ENCODE measurements at regions not wholly inside any gene's neighbourhood (a gene's known extent, or its start where the extent isn't known, plus 50 kb on each side); places are given as distances from the start of the nearest gene placed in this dataset.

DNA sequence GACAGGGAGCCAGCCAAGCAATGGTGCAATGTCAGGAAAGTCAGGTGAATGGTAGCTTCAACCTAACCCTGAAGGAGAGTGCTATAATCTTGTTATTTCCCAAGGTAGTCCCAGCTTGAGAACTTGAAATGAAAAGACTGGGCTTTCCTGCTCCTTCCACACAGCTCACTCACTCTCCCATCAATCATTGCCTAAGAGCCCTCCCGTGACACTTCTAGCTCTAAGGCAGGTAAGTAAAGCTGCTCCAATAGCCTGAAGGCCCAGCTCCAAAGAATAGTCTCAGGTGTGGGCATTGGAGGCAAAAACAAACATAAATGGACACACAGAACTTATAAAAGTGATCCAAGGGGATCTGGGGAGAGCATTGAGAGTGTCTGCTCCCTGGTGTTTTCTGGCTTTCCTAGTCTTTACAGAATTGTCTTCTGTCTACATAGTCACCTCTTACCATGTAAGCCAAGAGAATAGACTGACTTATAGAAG lies 63.1 kb upstream of the TBC1D5 start:
- Histone ChIP-seq H3K9ac (no peak overlapping the region), H3K4me2 (no peak overlapping the region), H2AFZ (ENCODE audit: low read depth) (no peak overlapping the region), H3K4me3 (ENCODE audit: low read depth in 2 of 2, low read length in 1 of 2) (no peak overlapping the region), H3K36me3 (replicated peaks in 1 of 2; ENCODE audit: control insufficient read depth in 1 of 2, insufficient read depth in 2 of 2, low read length in 1 of 2) (no peaks in the 10 kb centered on the region), H3K27ac (ENCODE audit: low read depth in 2 of 2, low read length in 1 of 2) (no peak overlapping the region), H3K79me2 (ENCODE audit: insufficient read depth) (no peaks in the 10 kb centered on the region), H3K9me3 (no peaks in the 10 kb centered on the region), H3K4me1 (ENCODE audit: control insufficient read depth in 1 of 2, insufficient read depth in 2 of 2, low read depth in 1 of 2, low read length in 1 of 2) (peaks cover 7 to 10% of the 10 kb centered on the region in 2 experiments; a peak in 3 of 4 replicates), H3F3A (replicated peaks; ENCODE audit: insufficient read depth) (no peaks in the 10 kb centered on the region), H4K20me1 (ENCODE audit: insufficient read depth) (no peaks in the 10 kb centered on the region), H3K9me2 (no peaks in the 10 kb centered on the region), H3K27me3 (ENCODE audit: insufficient read depth) (no peaks in the 10 kb centered on the region)
- TF ChIP-seq FOSL2 (IDR thresholded peaks at IDR 0.05; ENCODE audit: borderline replicate concordance, low read depth) (no peak), EZH2phosphoT487 (IDR thresholded peaks at IDR 0.05; ENCODE audit: borderline replicate concordance, low read depth) (no peak), MEF2A (IDR thresholded peaks at IDR 0.05; ENCODE audit: borderline replicate concordance, low read depth) (no peak), GATA2 (CRISPR knock-in tag; IDR thresholded peaks at IDR 0.05) (no peak), MAX (IDR thresholded peaks at IDR 0.05; ENCODE audit: low read depth) (no peak), FOXJ3 (CRISPR knock-in tag; IDR thresholded peaks at IDR 0.05) (no peak), SIN3A (IDR thresholded peaks at IDR 0.05; ENCODE audit: borderline replicate concordance, low read depth, low read length) (no peak), MXI1 (IDR thresholded peaks at IDR 0.05; ENCODE audit: low read depth, low read length) (no peak), NFIC (IDR thresholded peaks at IDR 0.05; ENCODE audit: borderline replicate concordance) (no peak), RCOR1 (IDR thresholded peaks at IDR 0.05; ENCODE audit: low read length) (no peak), RFX5 (IDR thresholded peaks at IDR 0.05; ENCODE audit: low read length) (no peak), RAD21 (IDR thresholded peaks at IDR 0.05; ENCODE audit: low read length) (no peak), RXRA (IDR thresholded peaks at IDR 0.05; ENCODE audit: borderline replicate concordance, low read depth) (no peak), TAF1 (IDR thresholded peaks at IDR 0.05; ENCODE audit: borderline replicate concordance, low read depth, low read length) (no peak), EP300 (IDR thresholded peaks at IDR 0.05; ENCODE audit: borderline replicate concordance in 1 of 2, low read depth in 1 of 2, low read length in 1 of 2) (no peak)
- TF ChIP-seq, protein P1, sequence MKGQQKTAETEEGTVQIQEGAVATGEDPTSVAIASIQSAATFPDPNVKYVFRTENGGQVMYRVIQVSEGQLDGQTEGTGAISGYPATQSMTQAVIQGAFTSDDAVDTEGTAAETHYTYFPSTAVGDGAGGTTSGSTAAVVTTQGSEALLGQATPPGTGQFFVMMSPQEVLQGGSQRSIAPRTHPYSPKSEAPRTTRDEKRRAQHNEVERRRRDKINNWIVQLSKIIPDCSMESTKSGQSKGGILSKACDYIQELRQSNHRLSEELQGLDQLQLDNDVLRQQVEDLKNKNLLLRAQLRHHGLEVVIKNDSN (IDR thresholded peaks at IDR 0.05; ENCODE audit: borderline replicate concordance, low read depth): no peak
- TF ChIP-seq, protein P2, sequence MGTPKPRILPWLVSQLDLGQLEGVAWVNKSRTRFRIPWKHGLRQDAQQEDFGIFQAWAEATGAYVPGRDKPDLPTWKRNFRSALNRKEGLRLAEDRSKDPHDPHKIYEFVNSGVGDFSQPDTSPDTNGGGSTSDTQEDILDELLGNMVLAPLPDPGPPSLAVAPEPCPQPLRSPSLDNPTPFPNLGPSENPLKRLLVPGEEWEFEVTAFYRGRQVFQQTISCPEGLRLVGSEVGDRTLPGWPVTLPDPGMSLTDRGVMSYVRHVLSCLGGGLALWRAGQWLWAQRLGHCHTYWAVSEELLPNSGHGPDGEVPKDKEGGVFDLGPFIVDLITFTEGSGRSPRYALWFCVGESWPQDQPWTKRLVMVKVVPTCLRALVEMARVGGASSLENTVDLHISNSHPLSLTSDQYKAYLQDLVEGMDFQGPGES (IDR thresholded peaks at IDR 0.05; ENCODE audit: low read depth, low read length): no peak
- TF ChIP-seq, protein P3, sequence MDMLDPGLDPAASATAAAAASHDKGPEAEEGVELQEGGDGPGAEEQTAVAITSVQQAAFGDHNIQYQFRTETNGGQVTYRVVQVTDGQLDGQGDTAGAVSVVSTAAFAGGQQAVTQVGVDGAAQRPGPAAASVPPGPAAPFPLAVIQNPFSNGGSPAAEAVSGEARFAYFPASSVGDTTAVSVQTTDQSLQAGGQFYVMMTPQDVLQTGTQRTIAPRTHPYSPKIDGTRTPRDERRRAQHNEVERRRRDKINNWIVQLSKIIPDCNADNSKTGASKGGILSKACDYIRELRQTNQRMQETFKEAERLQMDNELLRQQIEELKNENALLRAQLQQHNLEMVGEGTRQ (IDR thresholded peaks at IDR 0.05; ENCODE audit: borderline replicate concordance, low read depth, low read length): no peak
- ChIA-PET POLR2A (no interaction called here), CTCF (no interaction called here)
- no peak for DNase-seq
- whole genome bisulfite sequencing (ENCODE audit: low lambda C conversion rate): 57% methylated on average over 1 of the region's 1 CpG

All from SK-N-SH (cell line).